Hepatocyte (in vitro differentiated cells): ENCODE measurements at regions not wholly inside any gene's neighbourhood (a gene's known extent, or its start where the extent isn't known, plus 50 kb on each side); places are given as distances from the start of the nearest gene placed in this dataset.

ENCODE experiments used
- DNase-seq: peaks from one replicate; pipeline ENCODE4 v3.0.0-alpha.2; 2016; ENCODE audit warnings: low spot score
- H2AFZ ChIP-seq: fragments of 200-600 bp; sonication (generic); 2 replicates; pipeline ENCODE4 v1.6.0; 2016; ENCODE audit warnings: antibody characterized with exemption, mild to moderate bottlenecking
- H3K27ac ChIP-seq: fragments of 200-600 bp; sonication (generic); 2 replicates; pipeline ENCODE4 v1.5.1; 2016; ENCODE audit warnings: mild to moderate bottlenecking
- H3K27me3 ChIP-seq: fragments of 200-600 bp; sonication (generic); 2 replicates; pipeline ENCODE4 v1.6.1; 2016
- H3K36me3 ChIP-seq: fragments of 200-600 bp; sonication (generic); replicated peaks from 2 replicates; pipeline ENCODE4 v1.5.1; 2016; ENCODE audit warnings: low read depth; ENCODE audit not compliant: insufficient read depth
- H3K4me1 ChIP-seq: fragments of 200-600 bp; sonication (generic); 2 replicates; pipeline ENCODE4 v1.5.1; 2016; ENCODE audit warnings: mild to moderate bottlenecking, moderate library complexity; ENCODE audit not compliant: insufficient read depth
- H3K4me2 ChIP-seq: fragments of 200-600 bp; sonication (generic); 2 replicates; pipeline ENCODE4 v1.6.0; 2016
- H3K4me3 ChIP-seq: fragments of 200-600 bp; sonication (generic); 2 replicates; pipeline ENCODE4 v1.5.1; 2016; ENCODE audit warnings: mild to moderate bottlenecking
- H3K79me2 ChIP-seq: fragments of 200-600 bp; sonication (generic); 2 replicates; pipeline ENCODE4 v1.6.0; 2017; ENCODE audit warnings: mild to moderate bottlenecking
- H3K9me2 ChIP-seq: fragments of 200-600 bp; sonication (generic); replicated peaks from 2 replicates; pipeline ENCODE4 v1.6.0; 2017; ENCODE audit warnings: mild to moderate bottlenecking; ENCODE audit not compliant: insufficient read depth
- H3K9me3 ChIP-seq: fragments of 200-600 bp; sonication (generic); 2 replicates; pipeline ENCODE4 v1.5.1; 2016; ENCODE audit warnings: low read depth, mild to moderate bottlenecking
- H4K20me1 ChIP-seq: fragments of 200-600 bp; sonication (generic); 2 replicates; pipeline ENCODE4 v1.6.0; 2016; ENCODE audit warnings: mild to moderate bottlenecking; ENCODE audit not compliant: insufficient read depth, poor library complexity, severe bottlenecking
- CTCF ChIP-seq: fragments of 200-600 bp; sonication (generic); IDR thresholded peaks from 2 replicates; pipeline ENCODE4 v1.5.1; 2016; ENCODE audit warnings: antibody characterized with exemption, mild to moderate bottlenecking; ENCODE audit not compliant: poor library complexity
- EZH2 ChIP-seq: fragments of 200-600 bp; sonication (generic); IDR thresholded peaks from 2 replicates; pipeline ENCODE4 v1.6.1; 2016; ENCODE audit warnings: antibody characterized with exemption, mild to moderate bottlenecking, borderline replicate concordance
- EZH2phosphoT487 ChIP-seq: fragments of 200-600 bp; sonication (generic); IDR thresholded peaks from one replicate; pipeline ENCODE4 v1.6.1; 2018; ENCODE audit warnings: antibody characterized with exemption, mild to moderate bottlenecking, low read depth, moderate library complexity; ENCODE audit not compliant: unreplicated experiment, severe bottlenecking
- WGBS: methylation state at CpG from one replicate; pipeline ENCODE4 v1.1.6; 2016; ENCODE audit warnings: low lambda C conversion rate; ENCODE audit errors: missing lambda C conversion rate; 5-methylcytosine and 5-hydroxymethylcytosine counted together

DNA sequence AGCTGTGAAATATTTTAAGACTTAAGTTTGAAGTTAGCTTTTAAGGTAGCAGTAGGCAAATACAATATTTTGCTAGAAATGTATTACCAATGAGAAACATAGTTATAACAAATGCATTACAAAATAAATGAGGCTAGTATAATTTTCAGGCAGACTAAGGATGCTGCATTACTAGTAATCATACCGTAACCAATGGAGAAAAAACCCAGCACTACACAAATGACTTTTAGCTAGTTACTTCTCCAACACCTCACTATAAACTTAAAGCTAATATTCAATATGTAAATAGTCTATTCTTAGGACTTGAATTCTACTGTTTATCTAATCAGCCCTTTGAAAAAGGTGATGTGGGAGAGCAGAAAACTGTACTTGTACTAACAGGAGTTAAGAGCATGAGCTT, 285.3 kb upstream of the KLF14 start:
- H3K4me1 ChIP-seq, result no peaks in the 10 kb centered on the region
- H3K4me2 ChIP-seq, result no peak overlapping the region
- no peaks in the 10 kb centered on the region for H3K36me3 ChIP-seq
- H3K4me3 ChIP-seq, result no peak overlapping the region
- no peak overlapping the region for H2AFZ ChIP-seq
- H3K27me3 ChIP-seq, result no peaks in the 10 kb centered on the region
- TF ChIP-seq CTCF, result no peak
- no peak for TF ChIP-seq EZH2
- TF ChIP-seq EZH2phosphoT487, result no peak
- H3K27ac ChIP-seq, result no peak overlapping the region
- no peaks in the 10 kb centered on the region for H3K79me2 ChIP-seq
- no peaks in the 10 kb centered on the region for H3K9me2 ChIP-seq
- WGBS, result 93% methylated on average over 1 of the region's 1 CpG
- no peaks in the 10 kb centered on the region for H3K9me3 ChIP-seq
- no peak for DNase-seq
- no peaks in the 10 kb centered on the region for H4K20me1 ChIP-seq

DNA sequence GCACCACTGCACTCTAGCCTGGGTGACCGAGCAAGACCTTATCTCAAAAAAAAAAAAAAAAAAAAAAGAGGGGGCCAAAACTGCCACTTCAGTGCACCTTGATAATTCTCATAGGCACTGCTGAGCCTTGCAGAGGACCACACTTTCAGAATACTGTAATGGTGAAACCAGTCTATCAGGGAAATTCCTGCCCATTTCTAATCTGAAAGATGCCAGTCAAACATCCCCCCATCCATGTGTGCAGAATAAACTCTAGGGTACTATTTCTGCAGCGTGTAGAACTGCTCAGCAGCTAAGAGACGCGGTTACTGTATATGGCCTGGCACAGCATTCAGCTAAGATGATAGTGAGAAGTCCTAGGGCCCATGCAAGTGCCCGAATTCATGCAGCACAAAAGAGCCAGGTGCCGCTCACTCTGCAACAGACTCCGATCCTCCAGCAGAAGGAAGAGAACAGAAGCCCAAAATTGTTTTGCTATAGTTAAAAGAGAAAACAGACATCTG, 286.8 kb upstream of the KLF14 start:
- H3K36me3 ChIP-seq, result no peaks in the 10 kb centered on the region
- H3K4me2 ChIP-seq, result no peak overlapping the region
- H3K4me1 ChIP-seq, result no peaks in the 10 kb centered on the region
- no peaks in the 10 kb centered on the region for H3K27me3 ChIP-seq
- TF ChIP-seq EZH2 (no peak), CTCF (no peak), EZH2phosphoT487 (no peak)
- no peaks in the 10 kb centered on the region for H3K79me2 ChIP-seq
- H2AFZ ChIP-seq, result no peak overlapping the region
- no peak overlapping the region for H3K4me3 ChIP-seq
- no peaks in the 10 kb centered on the region for H3K9me2 ChIP-seq
- no peaks in the 10 kb centered on the region for H3K9me3 ChIP-seq
- WGBS, result 79% methylated on average over 7 of the region's 7 CpGs
- no peaks in the 10 kb centered on the region for H4K20me1 ChIP-seq
- no peak overlapping the region for H3K27ac ChIP-seq
- no peak for DNase-seq

- Histone ChIP-seq H4K20me1 (no peaks in the 10 kb centered on the region), H3K9me3 (no peaks in the 10 kb centered on the region), H3K36me3 (no peaks in the 10 kb centered on the region), H3K27me3 (no peaks in the 10 kb centered on the region), H3K9me2 (no peaks in the 10 kb centered on the region), H2AFZ (no peak overlapping the region), H3K4me3 (no peak overlapping the region), H3K4me1 (no peaks in the 10 kb centered on the region), H3K4me2 (no peak overlapping the region), H3K79me2 (no peaks in the 10 kb centered on the region), H3K27ac (no peak overlapping the region)
- DNase-seq, result no peak
- WGBS, result 94% methylated on average over 5 of the region's 5 CpGs
- TF ChIP-seq EZH2phosphoT487, result no peak
Measured at GRCh38 chr7:131021460-131021859, 287.5 kb upstream of the KLF14 start.

- Histone ChIP-seq H3K27me3 (no peaks in the 10 kb centered on the region), H3K4me3 (no peak overlapping the region), H3K4me2 (no peak overlapping the region), H4K20me1 (no peaks in the 10 kb centered on the region), H3K4me1 (no peaks in the 10 kb centered on the region), H2AFZ (no peak overlapping the region), H3K9me2 (no peaks in the 10 kb centered on the region), H3K27ac (no peak overlapping the region), H3K9me3 (no peaks in the 10 kb centered on the region), H3K79me2 (no peaks in the 10 kb centered on the region), H3K36me3 (no peaks in the 10 kb centered on the region)
- no peak for DNase-seq
- WGBS, result 85% methylated on average over 8 of the region's 8 CpGs
- TF ChIP-seq EZH2phosphoT487 (no peak), CTCF (no peak), EZH2 (no peak)
Measured at GRCh38 chr7:131021902-131022301, 287.9 kb upstream of the KLF14 start.
